Spinal cord (tissue), 9 donors: ENCODE measurements at regions not wholly inside any gene's neighbourhood (a gene's known extent, or its start where the extent isn't known, plus 50 kb on each side); places are given as distances from the start of the nearest gene placed in this dataset.
A peak's percentile ranks its signal among the peaks of the same experiment; 100 is the strongest.

ENCODE experiments used
- DNase-seq, 6 donors: peaks; one replicate each; pipeline versions ENCODE4 v3.0.0 to v3.0.0-alpha.2; 2013 to 2015; ENCODE audit warnings: low spot score in 6 of 6, low read depth in 4 of 6
- H3K27ac ChIP-seq: one replicate; pipeline ENCODE4 v1.5.1; 2013; ENCODE audit warnings: low read depth, low read length, control low read depth
- H3K27me3 ChIP-seq: one replicate; pipeline ENCODE4 v1.6.1; 2013; ENCODE audit warnings: low read length; ENCODE audit not compliant: control insufficient read depth, insufficient read depth
- H3K36me3 ChIP-seq: one replicate; pipeline ENCODE4 v1.6.1; 2013; ENCODE audit warnings: low read length; ENCODE audit not compliant: control insufficient read depth, insufficient read depth
- H3K4me1 ChIP-seq: one replicate; pipeline ENCODE4 v1.6.1; 2013; ENCODE audit warnings: low read length; ENCODE audit not compliant: control insufficient read depth, insufficient read depth
- H3K4me3 ChIP-seq: one replicate; pipeline ENCODE4 v1.5.1; 2013; ENCODE audit warnings: low read depth, low read length, control low read depth
- H3K9me3 ChIP-seq: one replicate; pipeline ENCODE4 v1.6.1; 2013; ENCODE audit warnings: low read length; ENCODE audit not compliant: control insufficient read depth, insufficient read depth
- WGBS: methylation state at CpG from one replicate; pipeline ENCODE4 v1.1.5; 2013; ENCODE audit warnings: missing lambda C conversion rate; ENCODE audit not compliant: insufficient coverage; 5-methylcytosine and 5-hydroxymethylcytosine counted together
- donor health status: healthy.

DNA sequence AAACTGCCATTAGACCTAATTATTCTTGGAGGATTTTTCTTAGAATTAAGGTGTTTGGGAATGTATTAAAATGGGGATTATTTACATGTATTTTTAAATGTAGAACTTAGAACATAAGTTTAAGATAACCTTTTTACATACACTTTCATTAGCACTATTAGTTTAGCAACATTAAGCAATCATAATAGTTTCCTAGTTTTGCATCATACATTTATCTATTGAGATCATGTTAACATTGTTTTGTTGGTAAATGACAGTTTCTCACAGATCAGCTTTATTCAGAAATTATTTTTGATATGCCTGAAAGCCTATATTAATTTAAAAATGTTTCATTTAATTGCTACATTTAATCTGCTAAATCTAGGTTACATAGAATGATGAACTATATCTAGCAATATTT is 189.7 kb upstream of the PPP1R3A start:
- H3K9me3 ChIP-seq = no peaks in the 10 kb centered on the region
- H3K4me3 ChIP-seq = no peak overlapping the region
- H3K4me1 ChIP-seq = no peaks in the 10 kb centered on the region
- DNase-seq = no peak
- no peak overlapping the region for H3K27ac ChIP-seq
- no peaks in the 10 kb centered on the region for H3K36me3 ChIP-seq
- no peaks in the 10 kb centered on the region for H3K27me3 ChIP-seq

DNA sequence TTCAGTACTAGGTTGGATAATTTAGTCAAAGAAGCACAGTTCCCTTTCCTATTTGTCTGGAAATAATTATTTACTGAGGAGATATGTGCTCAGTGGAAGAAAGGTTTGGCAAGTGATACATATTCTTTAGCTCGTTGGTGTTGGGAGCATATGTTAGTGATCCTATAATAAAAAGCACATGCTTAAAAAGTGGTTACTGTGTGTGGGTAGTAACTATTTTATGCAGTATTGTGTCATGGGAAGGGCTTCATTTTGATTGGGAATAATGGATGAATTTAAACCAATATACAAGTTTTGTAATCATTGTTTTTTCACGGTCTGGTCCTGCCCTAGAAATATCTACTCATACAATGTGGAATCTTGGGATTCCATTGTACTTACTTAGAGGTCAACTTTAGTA is 188.7 kb upstream of the PPP1R3A start:
- DNase-seq = no peak
- no peaks in the 10 kb centered on the region for H3K4me1 ChIP-seq
- H3K4me3 ChIP-seq = no peak overlapping the region
- no peaks in the 10 kb centered on the region for H3K27me3 ChIP-seq
- no peaks in the 10 kb centered on the region for H3K36me3 ChIP-seq
- H3K27ac ChIP-seq = no peak overlapping the region
- H3K9me3 ChIP-seq = no peaks in the 10 kb centered on the region
- 82% methylated on average over 1 of the region's 2 CpGs for WGBS

DNA sequence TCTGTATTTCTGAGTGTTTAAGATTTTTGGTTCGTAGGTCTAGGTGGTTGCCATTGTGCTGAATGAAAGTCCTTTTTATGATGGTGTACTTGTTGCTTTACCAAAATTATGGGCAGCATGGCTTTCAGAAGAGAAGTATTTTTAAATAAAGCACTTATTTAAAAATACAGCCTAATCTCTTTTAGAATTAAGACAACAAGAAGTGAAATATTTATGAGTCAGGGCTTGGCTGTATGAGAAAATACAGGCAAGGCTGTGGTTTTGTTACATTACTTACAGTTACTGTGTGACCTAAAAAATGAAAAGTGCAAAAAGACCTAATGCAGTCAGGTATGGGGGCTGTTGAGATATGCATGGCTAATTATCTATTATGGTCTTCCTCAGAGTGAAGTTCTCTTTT is 185.2 kb upstream of the PPP1R3A start:
- H3K27ac ChIP-seq = no peak overlapping the region
- H3K4me1 ChIP-seq = no peaks in the 10 kb centered on the region
- no CpG with 5 or more reads among the region's 1 CpG for WGBS

DNA sequence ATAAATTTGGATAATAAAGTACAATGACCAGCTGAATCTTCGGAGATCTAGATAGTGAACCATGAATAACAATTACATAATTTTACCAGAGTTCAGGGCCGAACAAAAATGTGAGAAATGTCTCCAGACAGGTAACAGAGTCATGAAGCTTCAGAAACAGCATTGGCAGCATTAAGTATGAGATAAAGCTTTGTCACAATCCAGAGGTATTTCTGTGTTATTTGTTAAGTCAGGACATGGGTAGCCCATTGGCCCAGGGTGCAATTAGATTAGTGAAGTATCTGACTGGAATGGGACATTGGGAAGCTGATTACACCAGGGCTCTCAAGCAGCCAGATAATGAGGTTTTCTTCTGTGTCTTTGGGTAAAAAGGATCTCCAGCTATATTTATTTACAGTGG is 184.2 kb upstream of the PPP1R3A start:
- no peaks in the 10 kb centered on the region for H3K9me3 ChIP-seq
- DNase-seq = no peak
- no peaks in the 10 kb centered on the region for H3K4me1 ChIP-seq
- no peaks in the 10 kb centered on the region for H3K36me3 ChIP-seq
- 100% methylated on average over 1 of the region's 2 CpGs for WGBS
- no peak overlapping the region for H3K4me3 ChIP-seq
- no peak overlapping the region for H3K27ac ChIP-seq
- no peaks in the 10 kb centered on the region for H3K27me3 ChIP-seq

More for the DNA sequence above, 185.2 kb upstream of the PPP1R3A start:
- no peaks in the 10 kb centered on the region for H3K27me3 ChIP-seq
- no peak overlapping the region for H3K4me3 ChIP-seq
- no peak for DNase-seq
- H3K36me3 ChIP-seq = no peaks in the 10 kb centered on the region
- H3K9me3 ChIP-seq = no peaks in the 10 kb centered on the region

DNA sequence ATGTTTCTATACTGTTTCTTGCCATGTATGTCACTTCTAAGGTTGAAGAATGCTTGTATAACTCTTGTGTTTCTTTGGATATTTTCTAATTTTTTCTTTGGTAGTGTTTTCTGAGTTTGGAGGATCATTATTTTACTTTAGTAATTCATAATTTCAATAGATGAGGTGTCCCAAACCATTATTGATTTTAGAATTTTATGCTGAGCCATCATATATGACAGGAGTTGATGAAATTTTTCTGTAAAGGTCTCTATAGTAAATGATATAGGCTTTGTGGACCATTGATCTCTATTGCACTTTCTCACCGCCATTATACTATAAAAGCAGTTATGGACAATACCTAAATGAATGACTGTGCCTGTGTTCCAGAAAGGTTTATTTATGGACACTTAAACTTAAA is 183.3 kb upstream of the PPP1R3A start:
- DNase-seq = no peak
- H3K4me3 ChIP-seq = no peak overlapping the region
- no peaks in the 10 kb centered on the region for H3K36me3 ChIP-seq
- no peaks in the 10 kb centered on the region for H3K9me3 ChIP-seq
- no peak overlapping the region for H3K27ac ChIP-seq
- H3K27me3 ChIP-seq = no peaks in the 10 kb centered on the region
- no peaks in the 10 kb centered on the region for H3K4me1 ChIP-seq
- WGBS = no CpG with 5 or more reads among the region's 1 CpG

DNA sequence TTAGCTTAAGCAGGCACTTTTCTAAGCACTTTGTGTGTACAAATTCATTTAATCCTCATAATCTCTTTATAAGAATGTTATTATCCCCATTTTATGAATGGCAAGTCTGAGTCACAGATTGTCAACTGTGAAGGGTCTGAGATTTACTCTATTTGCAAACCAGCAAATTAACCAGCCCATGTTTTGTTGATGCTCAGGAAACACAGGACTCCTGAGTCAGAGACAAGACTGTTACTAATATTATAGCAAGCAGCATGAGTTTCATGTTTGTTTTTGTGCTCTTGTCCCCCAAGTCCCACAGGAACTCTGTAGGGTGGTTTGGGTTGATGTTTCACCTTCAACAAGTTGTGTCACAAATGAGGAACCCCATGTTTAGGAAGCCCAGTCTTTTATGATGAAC is 182.0 kb upstream of the PPP1R3A start:
- Histone ChIP-seq H3K4me1 (no peaks in the 10 kb centered on the region), H3K27ac (no peak overlapping the region), H3K4me3 (no peak overlapping the region), H3K27me3 (no peaks in the 10 kb centered on the region), H3K9me3 (no peaks in the 10 kb centered on the region), H3K36me3 (no peaks in the 10 kb centered on the region)
- DNase-seq = no peak

DNA sequence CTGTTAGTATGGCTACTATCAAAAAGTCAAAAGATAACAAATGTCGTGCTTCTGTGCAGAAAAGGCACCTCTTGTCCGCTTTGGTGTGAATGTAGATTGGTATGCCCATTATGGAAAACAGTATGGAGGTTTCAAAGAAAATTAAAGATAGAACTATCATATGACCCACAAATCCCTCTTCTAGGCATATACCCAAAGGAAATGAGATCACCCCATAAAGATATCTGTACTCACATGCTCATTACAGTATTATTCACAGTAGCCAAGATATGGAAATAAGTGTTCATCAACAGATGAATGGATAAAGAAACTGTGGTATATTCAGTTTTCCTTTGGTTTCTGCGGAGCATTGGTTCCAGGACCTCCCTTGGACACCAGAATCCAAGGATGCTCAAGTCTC is 180.5 kb upstream of the PPP1R3A start:
- H3K9me3 ChIP-seq = no peaks in the 10 kb centered on the region
- 100% methylated on average over 1 of the region's 3 CpGs for WGBS
- no peak for DNase-seq
- H3K4me1 ChIP-seq = no peaks in the 10 kb centered on the region
- no peaks in the 10 kb centered on the region for H3K27me3 ChIP-seq
- no peaks in the 10 kb centered on the region for H3K36me3 ChIP-seq
- H3K27ac ChIP-seq = no peak overlapping the region
- H3K4me3 ChIP-seq = no peak overlapping the region

DNA sequence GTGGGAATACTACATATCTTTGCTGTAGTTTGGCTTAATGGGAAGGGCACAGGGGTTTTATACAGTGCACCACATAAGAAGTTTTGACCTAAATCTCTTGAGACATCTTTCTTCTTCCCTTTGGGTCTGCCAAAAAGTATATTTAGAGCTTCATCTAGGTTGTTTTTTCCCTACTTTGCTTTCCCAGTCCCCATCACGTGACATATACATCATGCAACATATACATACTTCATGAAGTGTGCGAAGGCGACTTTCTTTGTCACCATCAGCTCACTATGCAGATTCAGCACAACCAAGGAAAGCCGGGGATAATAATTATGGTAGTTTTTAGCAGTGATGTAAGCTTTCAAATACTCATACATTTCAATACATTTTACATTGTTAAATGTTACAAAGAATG is 177.1 kb upstream of the PPP1R3A start:
- Histone ChIP-seq H3K27me3 (no peaks in the 10 kb centered on the region), H3K9me3 (no peaks in the 10 kb centered on the region), H3K27ac (no peak overlapping the region), H3K4me3 (no peak overlapping the region), H3K4me1 (no peaks in the 10 kb centered on the region), H3K36me3 (no peaks in the 10 kb centered on the region)
- WGBS = no CpG with 5 or more reads among the region's 4 CpGs
- no peak for DNase-seq

DNA sequence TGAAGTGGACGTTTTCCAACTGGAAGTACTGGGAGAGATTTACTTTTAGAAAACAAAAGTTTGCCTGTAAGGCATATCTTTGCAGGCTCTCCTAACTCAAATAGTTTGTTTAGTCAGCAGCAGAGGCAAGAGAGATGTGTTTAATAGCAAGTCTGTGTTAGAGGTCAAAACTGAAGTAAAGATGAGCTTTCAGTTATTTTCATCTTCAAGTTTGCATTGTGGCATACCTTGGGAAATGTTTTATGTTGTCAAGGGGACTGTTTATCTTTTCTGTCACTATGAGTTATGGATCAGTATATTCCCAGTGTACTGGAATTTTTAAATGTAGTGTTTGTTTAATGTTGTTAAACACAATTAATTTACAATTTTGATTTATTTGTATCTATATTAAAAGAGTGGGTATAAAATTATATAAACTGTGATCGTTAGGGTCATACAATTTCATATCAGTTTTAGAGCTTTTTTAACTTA is 169.7 kb upstream of the PPP1R3A start:
- whole genome bisulfite sequencing = 30% methylated on average over 1 of the region's 2 CpGs
- H3K27me3 ChIP-seq = peaks cover 45% of the 10 kb centered on the region
- H3K27ac ChIP-seq = no peak overlapping the region
- peak in 1 of 6 donors; percentile 20 for DNase-seq
- H3K4me1 ChIP-seq = peaks cover 34% of the 10 kb centered on the region
- no peaks in the 10 kb centered on the region for H3K36me3 ChIP-seq
- H3K4me3 ChIP-seq = no peak overlapping the region
- no peaks in the 10 kb centered on the region for H3K9me3 ChIP-seq

DNA sequence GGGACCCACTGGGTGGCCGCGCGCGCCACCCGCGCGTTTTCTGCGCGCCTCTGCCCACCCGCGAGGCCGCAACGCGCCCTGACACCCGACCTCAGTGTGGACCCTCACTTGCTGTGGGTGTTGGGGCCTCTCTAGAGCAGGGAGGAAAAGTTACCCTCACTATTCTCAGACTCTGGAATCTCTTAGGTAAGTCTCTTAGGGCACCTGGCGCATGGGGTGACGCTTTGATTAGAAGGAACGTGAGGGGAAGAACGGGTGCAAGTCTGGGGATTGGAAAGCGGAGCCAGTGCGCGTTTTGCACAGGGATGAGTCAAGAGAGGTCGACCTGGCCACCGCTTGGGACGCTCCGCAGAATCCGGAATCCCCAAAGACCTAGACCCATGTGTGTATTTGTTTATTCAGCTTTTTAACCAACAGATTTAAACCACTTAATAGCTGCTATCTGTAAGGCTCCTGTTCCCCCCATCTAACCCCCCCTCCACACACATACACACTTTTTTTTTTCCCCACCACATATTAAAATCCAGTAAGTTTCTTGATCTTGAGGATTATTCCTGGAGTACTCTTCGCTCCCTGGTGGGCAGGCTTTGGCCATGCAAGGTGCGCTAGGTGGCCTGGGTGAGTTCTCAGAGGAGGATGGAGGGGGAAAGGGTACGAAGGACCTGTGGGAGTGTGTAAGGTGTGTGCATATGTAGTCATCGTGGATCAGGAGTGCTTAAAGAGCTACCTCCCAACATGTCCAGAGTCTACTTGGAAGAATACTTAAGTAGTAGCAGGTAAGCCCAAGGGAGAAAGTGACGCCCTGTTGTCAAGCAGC is 169.1 kb upstream of the PPP1R3A start:
- Histone ChIP-seq H3K4me3 (peak overlapping the region; percentile 26), H3K27me3 (peaks cover 52% of the 10 kb centered on the region), H3K4me1 (peaks cover 41% of the 10 kb centered on the region), H3K36me3 (no peaks in the 10 kb centered on the region), H3K9me3 (no peaks in the 10 kb centered on the region), H3K27ac (no peak overlapping the region)
- 10% methylated on average over 21 of the region's 32 CpGs for WGBS
- peak in 2 of 6 donors; percentile 12 to 24 for DNase-seq
